ENCODE measurements at regions not wholly inside any gene's neighbourhood (a gene's known extent, or its start where the extent isn't known, plus 50 kb on each side); places are given as distances from the start of the nearest gene placed in this dataset.

DNA sequence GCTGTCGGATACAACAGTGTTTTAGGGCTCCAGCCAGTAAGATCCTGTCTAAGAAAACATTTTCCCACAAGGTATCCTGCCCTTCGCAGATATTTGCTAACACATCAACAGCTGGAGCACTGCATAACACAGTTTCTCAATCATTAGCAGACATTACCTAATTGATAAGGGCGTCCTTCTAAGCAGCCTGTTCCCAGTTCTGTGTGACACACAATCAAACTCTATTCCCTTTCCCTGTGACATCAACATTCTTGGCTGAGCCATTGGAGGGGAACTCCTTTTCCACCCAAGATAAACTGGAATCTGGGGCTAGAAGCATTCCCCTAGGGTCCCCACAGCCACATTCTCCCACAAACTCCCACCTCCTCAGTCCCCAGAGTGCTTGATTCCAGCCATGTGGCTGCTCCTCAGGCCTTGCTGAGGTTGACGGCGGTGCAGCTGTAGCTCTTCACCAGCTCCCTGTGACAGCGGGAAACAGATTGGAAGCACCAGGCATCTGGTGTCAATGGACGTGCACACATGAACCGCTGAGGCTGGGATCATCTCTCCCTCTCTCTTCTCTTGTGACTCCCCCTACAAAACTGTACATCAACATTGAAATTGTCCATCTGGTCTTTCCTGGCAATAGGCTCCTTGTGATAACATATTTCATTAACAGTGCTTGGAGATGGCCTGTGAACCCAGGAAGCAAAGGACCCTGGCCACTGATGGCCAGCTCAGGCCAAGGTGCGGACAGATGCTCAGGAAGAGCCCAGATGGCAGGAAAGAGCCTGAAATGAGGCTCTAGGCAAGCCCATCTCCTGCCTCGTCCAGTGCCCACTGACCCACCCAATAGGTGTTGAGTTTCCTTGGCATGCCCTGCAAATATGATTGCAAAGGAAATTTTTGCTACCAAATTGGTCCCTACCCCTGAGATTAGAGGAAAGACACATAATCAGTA lies 131.1 kb upstream of the TBX20 start:
- DNase-seq, result no peak

GRCh38 chr7:35380739-35381224 lies 126.9 kb upstream of the TBX20 start:
- DNase-seq, result no peak

DNA sequence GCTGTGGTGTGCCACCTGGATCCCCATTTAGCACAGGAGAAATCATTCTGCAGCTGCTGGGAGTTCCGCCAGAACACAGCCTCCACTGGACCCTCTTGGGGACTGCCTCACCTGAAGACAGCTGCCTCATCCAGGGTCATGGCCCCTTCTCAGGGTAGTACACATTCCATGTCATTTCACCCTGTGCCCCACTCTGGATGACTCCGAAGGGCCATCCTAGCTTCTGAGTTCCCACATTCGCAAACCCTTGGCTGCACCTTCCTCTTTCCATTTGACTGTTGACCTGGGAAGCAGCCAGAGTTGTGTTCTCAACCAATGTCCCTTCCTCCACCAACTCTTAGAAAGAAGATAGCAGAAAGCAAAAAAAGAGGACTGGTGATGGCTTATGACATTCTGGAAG lies 125.6 kb upstream of the TBX20 start:
- no peak for DNase-seq

DNA sequence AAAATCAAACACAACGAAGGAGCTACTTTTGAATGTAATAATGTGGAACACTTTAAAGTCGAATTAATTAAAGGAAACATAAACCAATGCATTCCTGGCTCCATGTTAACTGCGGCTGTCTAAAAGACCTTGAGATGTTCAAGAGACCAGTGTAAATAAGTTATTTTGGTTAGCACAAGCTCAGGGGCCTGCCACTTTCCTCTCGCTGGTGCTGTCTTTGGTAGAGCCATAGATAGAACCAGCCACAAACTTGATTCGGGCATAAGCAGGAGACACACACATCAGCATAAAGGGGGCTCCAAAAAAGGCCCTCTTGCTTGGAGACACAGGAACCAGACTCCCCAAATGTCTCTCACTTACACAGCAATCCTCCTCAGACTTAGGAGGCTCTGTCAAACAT lies 121.6 kb upstream of the TBX20 start:
- DNase-seq, result no peak

DNA sequence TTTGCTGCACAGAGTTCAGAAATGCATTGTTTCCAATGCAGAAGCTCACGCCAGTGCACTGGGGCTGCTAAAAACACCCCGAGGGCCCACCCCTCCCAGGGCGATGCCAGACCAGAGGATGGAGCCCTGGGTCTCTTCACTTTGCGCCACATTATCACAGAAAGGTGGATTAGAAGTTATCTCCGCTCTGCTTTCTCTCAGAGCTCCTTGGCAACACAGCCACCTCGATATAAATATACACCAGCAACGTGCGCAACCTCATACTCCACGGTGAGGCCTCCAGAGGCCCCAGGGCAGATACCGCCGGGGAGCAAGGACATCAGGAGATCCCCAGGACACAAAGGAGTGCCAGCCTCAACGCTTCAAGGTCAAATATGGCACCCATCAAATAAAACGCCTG lies 121.0 kb upstream of the TBX20 start:
- DNase-seq, result no peak

DNA sequence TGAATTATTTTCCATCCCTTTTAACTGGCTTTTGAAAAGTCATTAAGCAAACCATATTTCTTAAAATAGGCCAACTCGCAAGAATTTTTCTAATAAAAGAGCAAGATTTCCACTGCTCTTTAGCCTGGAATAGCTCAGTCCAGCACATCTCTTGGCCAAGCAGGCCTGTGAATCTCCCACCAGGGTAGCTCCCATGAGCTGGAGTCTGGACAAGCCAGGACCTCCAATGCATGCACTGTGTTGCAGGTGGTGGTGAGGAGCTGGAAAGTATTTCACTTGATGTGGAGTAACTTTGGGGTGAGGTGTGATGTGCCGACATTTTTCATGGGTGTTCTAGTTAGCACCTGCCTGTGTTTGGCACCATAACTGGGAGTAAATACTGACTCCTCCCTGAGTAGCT lies 117.3 kb upstream of the TBX20 start:
- no peak for DNase-seq

GRCh38 chr7:35370687-35371086 lies 116.8 kb upstream of the TBX20 start:
- no peak for DNase-seq

- no peak for DNase-seq
These were observed 112.6 kb upstream of the TBX20 start for GRCh38 chr7:35366167-35367155.

DNA sequence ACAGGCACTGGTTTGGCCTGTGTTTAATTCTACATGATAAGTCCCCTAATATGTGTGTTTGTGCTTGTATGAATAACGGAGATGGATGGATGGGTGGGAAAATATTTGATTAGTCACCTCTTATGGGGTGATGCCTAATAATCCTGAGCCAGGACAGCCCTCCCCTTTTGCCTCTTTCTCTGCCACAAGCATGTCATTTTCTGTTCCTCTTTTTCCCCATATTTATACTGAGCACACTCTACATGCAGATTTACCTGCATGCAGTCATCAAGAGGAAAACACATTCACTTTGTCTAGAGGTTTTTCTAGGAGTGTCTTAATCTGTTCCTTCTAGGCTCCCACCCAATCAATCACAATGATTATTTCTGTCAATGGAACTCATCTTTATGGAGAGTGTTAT lies 111.6 kb upstream of the TBX20 start:
- DNase-seq, result peak; percentile 52

DNA sequence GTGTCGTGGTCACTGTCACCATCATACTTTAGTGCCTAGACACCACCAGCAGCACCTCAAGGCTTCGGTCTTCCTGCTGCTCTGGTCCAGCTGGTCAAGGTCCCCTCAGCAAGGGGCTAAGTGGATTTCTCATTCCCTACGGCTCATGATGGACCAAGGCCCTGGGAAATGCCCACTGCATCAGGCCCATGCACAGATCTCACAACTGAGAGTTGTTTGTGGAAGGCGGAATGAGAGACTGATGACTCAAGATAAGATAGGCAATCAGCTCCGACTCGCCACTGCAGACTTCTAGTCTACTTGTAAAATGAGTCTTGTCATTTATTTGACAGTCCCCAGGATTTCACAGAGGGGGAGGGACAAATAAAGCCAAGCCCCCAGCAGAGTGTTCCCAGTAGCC lies 108.4 kb upstream of the TBX20 start:
- DNase-seq, result no peak

- DNase-seq, result no peak
These were observed 105.5 kb upstream of the TBX20 start for GRCh38 chr7:35359423-35359822.

DNA sequence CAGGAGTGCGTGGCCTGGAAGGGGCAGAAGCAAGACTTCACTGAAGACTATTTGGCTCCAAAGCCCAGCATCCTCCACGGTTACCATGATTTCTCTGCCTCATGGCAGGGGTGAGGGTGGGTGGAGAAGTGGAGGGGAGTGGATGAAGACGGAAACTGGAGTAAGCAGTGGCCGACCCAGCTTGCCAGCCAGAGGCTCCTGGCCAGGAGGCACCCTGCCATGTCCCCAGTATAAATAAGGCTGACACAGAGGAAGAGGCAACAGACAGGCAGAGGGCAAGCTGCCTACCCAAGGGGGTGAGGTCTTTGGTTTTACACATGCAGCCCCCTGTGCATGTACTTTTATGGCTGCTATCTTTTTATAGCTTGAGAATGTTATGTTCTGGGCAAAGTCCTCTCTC lies 102.6 kb upstream of the TBX20 start:
- no peak for DNase-seq

DNA sequence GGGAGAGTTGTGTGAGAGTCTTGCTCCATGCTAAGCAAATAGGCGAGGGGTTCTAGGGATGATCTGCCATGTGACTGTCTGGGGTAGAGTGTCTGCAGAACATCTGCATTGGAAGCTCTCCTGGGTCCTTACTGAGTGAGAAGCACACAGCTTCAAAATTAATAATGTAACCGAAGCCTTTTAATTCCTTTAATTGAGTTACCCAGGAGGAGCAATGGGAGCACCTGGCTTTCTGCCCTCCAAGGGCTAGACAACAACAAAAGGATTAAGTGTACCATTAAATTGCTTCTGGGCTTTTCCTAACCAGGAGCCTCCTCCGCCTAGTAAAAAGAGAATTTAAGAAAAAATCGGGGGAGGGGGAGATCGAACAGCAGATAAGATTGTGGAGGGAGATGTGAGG lies 102.0 kb upstream of the TBX20 start:
- no peak for DNase-seq

- DNase-seq, result no peak
These were observed 101.3 kb upstream of the TBX20 start for GRCh38 chr7:35355199-35355598.

- no peak for DNase-seq
These were observed 99.6 kb upstream of the TBX20 start for GRCh38 chr7:35353481-35353880.

DNA sequence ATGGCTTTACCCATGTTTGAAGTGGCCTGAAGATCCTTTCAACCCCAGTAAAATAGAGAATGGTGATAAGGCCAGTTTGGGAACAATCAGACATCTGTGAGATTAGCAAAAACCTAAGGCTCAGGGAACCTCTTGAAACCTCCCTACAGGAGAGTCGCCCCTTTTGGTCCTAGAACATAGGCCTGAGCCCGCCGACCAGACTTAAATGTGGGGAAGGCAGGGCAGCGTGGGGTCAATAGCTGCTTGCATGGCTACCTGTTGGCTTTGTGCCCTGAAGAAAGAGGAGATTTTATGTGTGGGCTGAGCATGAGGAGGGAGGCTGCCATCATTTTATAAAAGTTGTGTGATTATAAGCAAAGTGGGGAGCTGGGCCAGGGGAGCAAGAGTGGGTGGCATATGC lies 97.6 kb upstream of the TBX20 start:
- DNase-seq, result no peak

DNA sequence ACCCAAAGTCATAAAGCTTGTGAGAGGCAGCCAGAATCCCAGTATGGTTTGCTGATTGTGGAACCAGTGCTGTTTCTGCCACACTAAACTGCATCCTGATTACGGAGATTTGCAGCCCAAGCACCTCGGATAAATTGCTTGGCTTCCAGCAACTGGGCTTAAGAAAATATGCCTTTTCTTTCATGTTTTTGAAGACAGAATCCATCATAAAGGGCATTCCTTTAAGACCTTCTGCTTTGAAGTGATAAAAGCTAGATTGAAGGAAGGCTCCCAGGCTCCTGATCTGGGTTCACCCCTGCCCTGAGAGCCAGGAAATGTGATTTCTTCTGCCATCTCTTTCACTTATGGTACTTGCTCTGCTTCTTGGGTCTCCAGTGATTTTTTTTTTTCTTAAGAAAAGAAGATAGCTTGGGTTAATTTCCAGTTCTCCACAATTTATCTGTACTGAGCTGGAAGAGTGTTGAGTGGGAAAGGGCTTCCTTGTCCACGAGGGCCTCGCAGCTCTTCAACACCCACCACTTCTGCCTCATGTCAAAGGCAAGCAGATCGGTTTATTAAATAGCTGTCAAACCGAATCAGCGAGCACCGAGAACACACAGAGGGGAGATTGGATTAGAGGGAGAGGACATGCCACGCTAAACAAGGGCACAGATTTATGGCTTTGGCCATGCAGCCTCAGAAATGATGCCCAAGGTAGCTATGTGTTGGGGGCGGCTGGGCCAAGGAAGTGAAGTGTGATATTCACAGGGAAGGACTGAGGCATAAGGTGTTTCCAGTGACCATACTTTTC lies 94.9 kb upstream of the TBX20 start:
- no peak for DNase-seq

DNA sequence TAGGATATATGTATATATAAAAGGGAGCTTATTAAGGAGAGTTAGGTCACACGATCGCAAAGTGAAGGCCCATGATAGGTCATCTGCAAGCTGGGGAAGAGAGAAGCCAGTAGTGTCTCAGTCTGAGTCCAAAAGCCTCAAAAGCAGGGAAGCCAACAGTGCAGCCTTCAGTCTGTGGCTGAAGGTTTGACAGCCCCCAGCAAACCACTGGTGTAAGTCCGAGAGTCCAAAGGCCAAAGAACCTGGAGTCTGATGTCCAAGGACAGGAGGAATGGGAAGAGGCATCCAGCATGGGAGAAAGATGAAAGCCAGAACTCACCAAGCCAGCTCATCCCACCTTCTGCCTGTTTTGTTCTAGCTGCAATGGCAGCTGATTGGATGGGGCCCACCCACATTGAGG lies 88.9 kb upstream of the TBX20 start:
- DNase-seq, result no peak

- DNase-seq, result no peak
These were observed 85.9 kb upstream of the TBX20 start for GRCh38 chr7:35339811-35340210.

DNA sequence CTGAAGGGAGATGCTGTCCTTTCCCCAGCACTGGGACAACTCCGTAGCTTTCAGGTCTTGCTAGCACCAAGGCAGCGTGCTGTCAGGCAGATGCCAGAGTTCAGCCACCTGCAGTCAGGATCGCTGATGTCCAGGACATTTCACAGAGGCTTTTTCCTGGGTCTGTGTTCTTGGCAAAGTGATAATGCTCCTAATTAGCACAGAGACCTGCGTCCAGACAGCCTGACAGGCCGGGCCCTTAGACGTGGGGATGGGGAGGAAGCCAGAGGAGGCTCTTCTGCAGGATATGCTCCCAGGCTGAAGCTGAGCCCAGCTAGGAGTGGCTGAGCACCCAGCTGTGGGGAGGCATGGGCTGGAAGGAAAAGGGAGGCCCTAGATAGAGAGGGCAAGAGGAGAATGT lies 82.5 kb upstream of the TBX20 start:
- DNase-seq, result no peak

DNA sequence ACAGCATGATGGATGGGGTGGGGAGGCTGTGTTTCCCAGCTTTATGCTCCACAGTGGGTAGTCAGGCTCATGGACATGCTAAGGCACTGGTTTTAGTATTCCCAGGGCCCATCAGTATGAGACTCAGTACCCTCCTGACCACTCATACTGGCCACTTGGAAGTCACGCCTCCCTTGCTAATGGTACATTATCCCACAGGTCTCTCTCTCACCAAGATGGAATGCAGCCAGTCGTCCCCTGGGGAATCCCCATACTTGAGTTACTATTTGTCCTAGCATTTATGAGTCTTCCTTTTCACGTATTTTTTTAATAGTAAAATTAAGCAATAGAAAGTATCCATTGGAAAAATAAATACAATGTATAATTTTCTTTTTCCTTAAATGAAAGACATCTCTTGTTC lies 80.6 kb upstream of the TBX20 start:
- DNase-seq, result no peak

DNA sequence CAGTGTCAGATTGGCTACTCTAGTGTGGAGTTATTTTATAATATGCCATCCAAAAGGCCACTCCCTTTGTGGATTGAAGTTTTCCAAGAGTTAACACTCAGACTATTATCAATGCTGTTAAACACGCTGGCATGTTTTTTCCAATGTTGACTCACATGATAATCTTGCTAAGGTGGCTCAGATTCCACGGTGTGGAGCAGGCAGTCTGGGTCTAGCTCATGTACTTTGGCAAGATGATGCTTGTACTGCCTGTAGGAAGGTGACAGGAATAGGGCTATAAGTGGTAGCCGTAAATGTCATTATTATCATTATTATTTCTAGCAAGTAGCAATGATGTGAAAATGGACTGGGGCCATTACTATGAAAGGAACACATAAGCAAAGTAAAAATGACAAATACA lies 79.4 kb upstream of the TBX20 start:
- no peak for DNase-seq

Data from RPMI8226 (cell line).